ENCODE measurements at regions not wholly inside any gene's neighbourhood (a gene's known extent, or its start where the extent isn't known, plus 50 kb on each side); places are given as distances from the start of the nearest gene placed in this dataset.

GRCh38 chr1:222865718-222866117, 50.9 kb downstream of the DISP1 start:
- Histone ChIP-seq H3K9me3 (no peaks in the 10 kb centered on the region), H3K4me3 (no peak overlapping the region), H3K27me3 (replicated peaks; ENCODE audit: insufficient read depth) (no peaks in the 10 kb centered on the region), H3K36me3 (no peaks in the 10 kb centered on the region), H3K27ac (no peak overlapping the region), H3K4me1 (replicated peaks) (no peaks in the 10 kb centered on the region)
- WGBS: 79% methylated on average over 4 of the region's 4 CpGs
- intact Hi-C loops (cut with DNase I): no loop called here
- TF ChIP-seq POLR2AphosphoS5 (IDR thresholded peaks at IDR 0.05) (no peak), CTCF (IDR thresholded peaks at IDR 0.05) (no peak), POLR2A (IDR thresholded peaks at IDR 0.05) (no peak)
- no peak for DNase-seq (ENCODE audit: low spot score)

DNA sequence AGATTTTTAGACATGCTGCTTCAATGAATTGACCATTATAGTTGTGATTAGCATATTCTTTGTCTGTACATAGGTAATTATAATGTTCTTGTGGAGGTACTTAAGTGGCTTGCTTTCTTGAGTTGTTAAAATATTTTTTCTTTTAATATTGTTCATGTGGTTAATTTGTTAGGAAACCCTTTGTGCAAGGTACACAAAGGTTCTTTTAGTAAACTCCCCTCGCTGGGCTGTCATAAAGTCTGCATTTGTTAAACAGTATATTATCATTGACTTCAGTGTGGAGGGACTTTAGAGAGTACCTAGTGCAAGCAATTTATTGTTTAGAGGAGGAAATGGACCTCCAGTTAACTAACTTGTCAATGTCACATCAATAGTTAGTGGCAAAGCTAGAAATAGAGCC, 52.5 kb downstream of the DISP1 start:
- Histone ChIP-seq H3K4me1 (replicated peaks) (no peaks in the 10 kb centered on the region), H3K36me3 (no peaks in the 10 kb centered on the region), H3K27ac (no peak overlapping the region), H3K9me3 (no peaks in the 10 kb centered on the region), H3K4me3 (no peak overlapping the region), H3K27me3 (replicated peaks; ENCODE audit: insufficient read depth) (no peaks in the 10 kb centered on the region)
- DNase-seq (ENCODE audit: low spot score): no peak
- WGBS: 55% methylated on average over 1 of the region's 1 CpG
- TF ChIP-seq CTCF (IDR thresholded peaks at IDR 0.05) (no peak), POLR2A (IDR thresholded peaks at IDR 0.05) (no peak), POLR2AphosphoS5 (IDR thresholded peaks at IDR 0.05) (no peak)
- intact Hi-C loops (cut with DNase I): no loop called here

GRCh38 chr1:222876182-222876581, 61.3 kb downstream of the DISP1 start:
- intact Hi-C loops (cut with DNase I): no loop called here
- no peaks in the 10 kb centered on the region for H3K36me3 ChIP-seq
- TF ChIP-seq POLR2AphosphoS5 (IDR thresholded peaks at IDR 0.05): no peak
- TF ChIP-seq CTCF (IDR thresholded peaks at IDR 0.05): no peak
- H3K9me3 ChIP-seq: no peaks in the 10 kb centered on the region
- no peak for DNase-seq (ENCODE audit: low spot score)
- no peak overlapping the region for H3K27ac ChIP-seq
- 95% methylated on average over 1 of the region's 1 CpG for WGBS
- H3K4me3 ChIP-seq: no peak overlapping the region
- H3K27me3 ChIP-seq (replicated peaks; ENCODE audit: insufficient read depth): no peaks in the 10 kb centered on the region
- H3K4me1 ChIP-seq (replicated peaks): no peaks in the 10 kb centered on the region

GRCh38 chr1:222877854-222878253, 63.0 kb downstream of the DISP1 start:
- intact Hi-C loops (cut with DNase I): no loop called here
- no peaks in the 10 kb centered on the region for H3K9me3 ChIP-seq
- 95% methylated on average over 2 of the region's 2 CpGs for WGBS
- H3K4me1 ChIP-seq (replicated peaks): no peaks in the 10 kb centered on the region
- no peak for DNase-seq (ENCODE audit: low spot score)
- H3K27ac ChIP-seq: no peak overlapping the region
- no peak overlapping the region for H3K4me3 ChIP-seq
- no peaks in the 10 kb centered on the region for H3K36me3 ChIP-seq
- H3K27me3 ChIP-seq (replicated peaks; ENCODE audit: insufficient read depth): no peaks in the 10 kb centered on the region
- TF ChIP-seq POLR2AphosphoS5 (IDR thresholded peaks at IDR 0.05): no peak
- TF ChIP-seq POLR2A (IDR thresholded peaks at IDR 0.05): no peak
- TF ChIP-seq CTCF (IDR thresholded peaks at IDR 0.05): no peak

DNA sequence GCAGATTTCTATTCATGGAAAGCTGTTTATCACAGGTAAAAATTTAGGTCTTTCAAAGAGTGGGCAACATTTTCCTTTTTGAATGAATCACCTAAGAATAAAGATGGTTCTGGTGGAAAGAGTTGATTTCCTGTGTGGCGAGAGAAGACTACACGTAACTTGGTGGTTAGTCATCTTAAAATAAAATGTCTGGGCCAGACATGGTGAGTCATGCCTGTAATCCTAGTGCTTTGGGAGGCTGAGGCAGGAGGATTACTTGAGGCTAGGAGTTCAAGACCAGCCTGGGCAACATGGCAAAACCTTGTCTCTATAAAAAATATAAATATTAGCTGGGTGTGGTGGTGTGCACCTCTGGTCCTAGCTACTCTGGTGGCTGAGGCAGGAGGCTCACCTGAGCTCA, 65.7 kb downstream of the DISP1 start:
- Histone ChIP-seq H3K27me3 (replicated peaks; ENCODE audit: insufficient read depth) (no peaks in the 10 kb centered on the region), H3K36me3 (no peaks in the 10 kb centered on the region), H3K27ac (no peak overlapping the region), H3K4me1 (replicated peaks) (no peaks in the 10 kb centered on the region), H3K4me3 (no peak overlapping the region), H3K9me3 (no peaks in the 10 kb centered on the region)
- 81% methylated on average over 2 of the region's 2 CpGs for WGBS
- no peak for DNase-seq (ENCODE audit: low spot score)
- intact Hi-C loops (cut with DNase I): no loop called here
- TF ChIP-seq CTCF (IDR thresholded peaks at IDR 0.05) (no peak), POLR2A (IDR thresholded peaks at IDR 0.05) (no peak), POLR2AphosphoS5 (IDR thresholded peaks at IDR 0.05) (no peak)
